Osteocyte (in vitro differentiated cells): ENCODE measurements at regions not wholly inside any gene's neighbourhood (a gene's known extent, or its start where the extent isn't known, plus 50 kb on each side); places are given as distances from the start of the nearest gene placed in this dataset.

Source experiments
- DNase-seq: peaks from one replicate; pipeline ENCODE4 v3.0.0; 2021; ENCODE audit warnings: mixed read lengths; ENCODE audit not compliant: unreplicated experiment; ENCODE audit errors: extremely low spot score
- H3K27ac Mint-ChIP-seq: one replicate; pipeline ENCODE4 v1.8.0; 2021; ENCODE audit warnings: mild to moderate bottlenecking, mixed read lengths; ENCODE audit not compliant: unreplicated experiment
- H3K27me3 Mint-ChIP-seq: one replicate; pipeline ENCODE4 v1.8.0; 2021; ENCODE audit warnings: mixed read lengths; ENCODE audit not compliant: unreplicated experiment
- H3K36me3 Mint-ChIP-seq: one replicate; pipeline ENCODE4 v1.8.0; 2021; ENCODE audit warnings: mixed read lengths; ENCODE audit not compliant: unreplicated experiment
- H3K4me1 Mint-ChIP-seq: one replicate; pipeline ENCODE4 v1.8.0; 2021; ENCODE audit warnings: mixed read lengths; ENCODE audit not compliant: unreplicated experiment
- H3K4me3 Mint-ChIP-seq: one replicate; pipeline ENCODE4 v1.8.0; 2021; ENCODE audit warnings: mild to moderate bottlenecking, moderate library complexity, mixed read lengths; ENCODE audit not compliant: unreplicated experiment
- H3K9me3 Mint-ChIP-seq: one replicate; pipeline ENCODE4 v1.8.0; 2021; ENCODE audit warnings: mixed read lengths; ENCODE audit not compliant: unreplicated experiment
- TF ChIP-seq, protein P1 (sequence below): fragments of 200-600 bp; sonication (generic); IDR thresholded peaks from 2 replicates; pipeline ENCODE4 v1.5.0; 2021; ENCODE audit warnings: antibody characterized with exemption, mild to moderate bottlenecking, moderate library complexity

DNA sequence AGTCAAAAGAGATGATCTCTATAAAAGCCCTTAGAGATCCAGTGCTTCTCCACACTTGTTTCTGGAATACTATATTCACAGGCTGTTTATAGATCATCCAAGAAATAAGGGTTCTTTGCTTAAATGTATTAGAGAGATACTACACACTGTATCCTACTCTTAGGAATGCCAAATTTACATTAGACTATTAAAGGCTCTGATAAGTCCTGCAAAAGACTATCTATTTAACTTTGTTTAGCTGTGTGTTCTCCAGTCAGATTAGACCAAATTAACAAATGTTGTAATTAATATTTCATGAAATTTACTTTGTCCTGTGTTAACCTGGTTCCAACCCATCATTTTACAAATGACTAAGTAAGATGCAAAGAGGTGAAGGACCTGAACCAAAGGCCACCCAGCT, 260.5 kb upstream of the ZIC3 start:
- H3K4me1 Mint-ChIP-seq: no peaks in the 10 kb centered on the region
- no peak overlapping the region for H3K4me3 Mint-ChIP-seq
- TF ChIP-seq, protein P1, sequence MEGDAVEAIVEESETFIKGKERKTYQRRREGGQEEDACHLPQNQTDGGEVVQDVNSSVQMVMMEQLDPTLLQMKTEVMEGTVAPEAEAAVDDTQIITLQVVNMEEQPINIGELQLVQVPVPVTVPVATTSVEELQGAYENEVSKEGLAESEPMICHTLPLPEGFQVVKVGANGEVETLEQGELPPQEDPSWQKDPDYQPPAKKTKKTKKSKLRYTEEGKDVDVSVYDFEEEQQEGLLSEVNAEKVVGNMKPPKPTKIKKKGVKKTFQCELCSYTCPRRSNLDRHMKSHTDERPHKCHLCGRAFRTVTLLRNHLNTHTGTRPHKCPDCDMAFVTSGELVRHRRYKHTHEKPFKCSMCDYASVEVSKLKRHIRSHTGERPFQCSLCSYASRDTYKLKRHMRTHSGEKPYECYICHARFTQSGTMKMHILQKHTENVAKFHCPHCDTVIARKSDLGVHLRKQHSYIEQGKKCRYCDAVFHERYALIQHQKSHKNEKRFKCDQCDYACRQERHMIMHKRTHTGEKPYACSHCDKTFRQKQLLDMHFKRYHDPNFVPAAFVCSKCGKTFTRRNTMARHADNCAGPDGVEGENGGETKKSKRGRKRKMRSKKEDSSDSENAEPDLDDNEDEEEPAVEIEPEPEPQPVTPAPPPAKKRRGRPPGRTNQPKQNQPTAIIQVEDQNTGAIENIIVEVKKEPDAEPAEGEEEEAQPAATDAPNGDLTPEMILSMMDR: no peak
- H3K27ac Mint-ChIP-seq: no peak overlapping the region
- H3K9me3 Mint-ChIP-seq: peaks cover 29% of the 10 kb centered on the region
- H3K27me3 Mint-ChIP-seq: no peaks in the 10 kb centered on the region
- no peak for DNase-seq
- H3K36me3 Mint-ChIP-seq: no peaks in the 10 kb centered on the region

- Mint-ChIP-seq H3K27me3 (no peaks in the 10 kb centered on the region), H3K9me3 (peaks cover 29% of the 10 kb centered on the region), H3K36me3 (no peaks in the 10 kb centered on the region), H3K27ac (no peak overlapping the region), H3K4me3 (no peak overlapping the region), H3K4me1 (no peaks in the 10 kb centered on the region)
- no peak for DNase-seq
- TF ChIP-seq, protein P1: no peak
Measured at GRCh38 chrX:137297167-137297566, 263.4 kb upstream of the GPR101 start.

DNA sequence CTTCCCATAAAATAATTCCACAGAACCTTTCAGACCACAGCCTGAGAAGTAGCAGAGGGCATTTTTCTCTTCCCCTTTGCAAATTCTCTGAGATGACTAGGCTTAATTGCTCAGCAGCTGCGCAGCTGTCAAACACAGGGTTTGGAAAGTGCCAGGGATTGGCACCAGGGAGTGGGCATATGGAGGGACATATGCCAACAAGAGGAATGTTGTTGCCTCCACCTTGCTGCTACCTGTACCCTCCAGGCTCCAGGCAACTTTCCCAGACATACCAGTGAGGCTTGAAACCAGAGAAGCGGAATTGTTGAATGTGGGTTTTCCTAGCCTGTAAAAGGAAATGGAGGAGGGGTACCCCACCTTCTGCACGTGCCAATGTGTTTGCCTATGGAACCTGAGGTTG, 256.2 kb upstream of the GPR101 start:
- no peak for DNase-seq
- Mint-ChIP-seq H3K4me1 (no peaks in the 10 kb centered on the region), H3K27ac (no peak overlapping the region), H3K4me3 (no peak overlapping the region), H3K36me3 (no peaks in the 10 kb centered on the region), H3K9me3 (peaks cover 34% of the 10 kb centered on the region), H3K27me3 (no peaks in the 10 kb centered on the region)
- TF ChIP-seq, protein P1: no peak

DNA sequence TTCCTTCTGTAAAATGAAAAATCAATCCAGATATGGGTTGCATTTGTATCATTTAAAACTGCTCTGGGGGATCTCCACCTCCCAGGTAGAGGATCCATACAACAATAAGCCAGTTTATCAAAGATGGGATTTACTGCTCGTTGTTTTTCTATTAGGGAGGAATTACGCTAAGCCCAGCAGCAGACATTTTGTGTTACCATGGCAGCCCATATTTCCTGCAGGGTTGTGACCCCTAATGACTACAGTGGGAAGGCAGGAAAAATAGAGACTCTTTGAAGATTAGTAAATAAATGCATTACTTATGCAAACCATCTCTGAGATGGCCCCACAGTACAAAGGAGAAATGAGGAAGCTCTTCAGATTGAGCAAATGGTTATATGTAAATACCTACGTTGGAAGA, 253.4 kb upstream of the GPR101 start:
- no peaks in the 10 kb centered on the region for H3K4me1 Mint-ChIP-seq
- H3K27me3 Mint-ChIP-seq: no peaks in the 10 kb centered on the region
- no peak overlapping the region for H3K4me3 Mint-ChIP-seq
- H3K27ac Mint-ChIP-seq: no peak overlapping the region
- H3K36me3 Mint-ChIP-seq: no peaks in the 10 kb centered on the region
- H3K9me3 Mint-ChIP-seq: peaks cover 27% of the 10 kb centered on the region
- no peak for DNase-seq
- TF ChIP-seq, protein P1: no peak

DNA sequence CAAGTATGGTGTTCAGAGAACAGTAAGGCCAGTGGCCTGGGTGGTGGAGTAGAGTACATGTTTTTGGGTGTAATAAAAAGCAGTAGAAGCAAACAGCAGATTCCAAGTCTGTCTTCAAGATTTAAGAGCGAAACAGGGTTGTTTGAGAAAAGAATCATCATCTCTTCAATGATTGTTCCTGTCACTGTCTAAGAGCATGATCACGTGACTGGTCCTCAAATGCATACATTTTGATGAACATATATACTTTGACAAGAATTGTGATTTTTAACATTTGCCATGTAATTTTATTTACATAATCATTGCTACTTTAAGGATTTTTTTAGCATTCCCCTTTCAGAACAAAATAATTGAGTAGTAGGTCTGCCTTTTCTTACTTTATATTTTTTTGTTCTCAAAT, 252.6 kb upstream of the GPR101 start:
- Mint-ChIP-seq H3K27me3 (no peaks in the 10 kb centered on the region), H3K9me3 (peaks cover 23% of the 10 kb centered on the region), H3K36me3 (no peaks in the 10 kb centered on the region), H3K27ac (no peak overlapping the region), H3K4me3 (no peak overlapping the region), H3K4me1 (no peaks in the 10 kb centered on the region)
- no peak for DNase-seq
- TF ChIP-seq, protein P1: no peak
